Suprapubic skin (tissue), 4 donors: ENCODE measurements at regions not wholly inside any gene's neighbourhood (a gene's known extent, or its start where the extent isn't known, plus 50 kb on each side); places are given as distances from the start of the nearest gene placed in this dataset.
A peak's percentile ranks its signal among the peaks of the same experiment; 100 is the strongest.

Source experiments
- DNase-seq, 2 donors: peaks; one replicate each; pipeline ENCODE4 v3.0.0-alpha.2; 2019; ENCODE audit warnings: low spot score in 2 of 2
- H3K27ac ChIP-seq: fragments of 200-600 bp; sonication (generic); one replicate; pipeline ENCODE4 v1.5.1; 2019
- H3K27me3 ChIP-seq: fragments of 200-600 bp; sonication (generic); one replicate; pipeline ENCODE4 v1.5.1; 2019
- H3K36me3 ChIP-seq: fragments of 200-600 bp; sonication (generic); one replicate; pipeline ENCODE4 v1.5.1; 2019
- H3K4me1 ChIP-seq: fragments of 200-600 bp; sonication (generic); one replicate; pipeline ENCODE4 v1.5.1; 2019
- H3K4me3 ChIP-seq: fragments of 200-600 bp; sonication (generic); one replicate; pipeline ENCODE4 v1.5.1; 2019; ENCODE audit warnings: mild to moderate bottlenecking
- H3K9me3 ChIP-seq: fragments of 200-600 bp; sonication (generic); one replicate; pipeline ENCODE4 v1.5.1; 2019
- EP300 ChIP-seq: sonication (generic); formaldehyde crosslinking; IDR thresholded peaks from one replicate; pipeline ENCODE4 v1.6.1; 2017; ENCODE audit warnings: antibody characterized with exemption
- POLR2A ChIP-seq, 2 donors: fragments of 450-650 bp; IDR thresholded peaks; one replicate each; pipeline ENCODE4 v1.6.1; 2017; ENCODE audit warnings: antibody characterized with exemption in 2 of 2, mild to moderate bottlenecking in 2 of 2, moderate library complexity in 2 of 2
- POLR2AphosphoS5 ChIP-seq, 3 donors: sonication (generic); formaldehyde crosslinking; IDR thresholded peaks; one replicate each; pipeline ENCODE4 v1.6.1; 2017; ENCODE audit warnings: antibody characterized with exemption in 3 of 3
- WGBS: methylation state at CpG from one replicate; pipeline ENCODE4 v1.1.5; 2018; 5-methylcytosine and 5-hydroxymethylcytosine counted together
- TF ChIP-seq, protein P1 (sequence below), 2 donors: fragments of 200-600 bp in 1 of 2; fragments of 450-650 bp in 1 of 2; sonication (generic) in 1 of 2; IDR thresholded peaks; one replicate each; pipeline ENCODE4 v1.5.1; 2016 to 2019; ENCODE audit warnings: antibody characterized with exemption in 2 of 2, mild to moderate bottlenecking in 1 of 2, moderate library complexity in 1 of 2

DNA sequence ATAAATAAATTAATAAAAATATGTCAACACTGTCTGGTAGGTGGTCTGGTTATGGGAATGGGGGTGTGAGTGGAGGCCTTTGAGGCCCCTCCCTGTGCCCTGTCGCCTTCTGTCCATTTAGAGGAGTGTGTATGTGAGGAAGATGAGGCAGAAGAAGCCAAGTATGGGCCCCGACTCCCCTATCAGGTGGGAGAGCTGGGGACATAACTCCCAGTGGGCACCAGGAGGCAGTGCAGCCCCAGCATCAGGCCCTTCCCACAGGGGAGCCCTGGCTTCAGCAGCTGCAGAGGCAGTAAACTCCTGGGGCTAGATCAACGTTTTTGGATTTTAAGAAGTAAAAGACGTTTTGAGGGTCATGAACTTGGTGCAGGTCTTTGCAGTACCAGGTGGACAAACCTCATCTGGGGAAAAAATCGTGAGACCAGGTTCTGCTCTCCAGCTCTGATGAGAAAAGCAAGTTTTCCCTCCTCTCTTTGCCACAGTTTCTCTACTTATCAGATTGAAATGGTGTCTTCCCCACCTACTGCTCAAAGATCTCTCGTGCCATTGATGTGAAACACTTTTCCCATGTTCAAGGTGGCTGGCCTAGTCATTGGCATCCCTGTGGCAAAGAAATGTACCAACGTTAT is 167.8 kb upstream of the EEPD1 start:
- 17% methylated on average over 7 of the region's 7 CpGs for WGBS
- Histone ChIP-seq H3K27ac (no peak overlapping the region), H3K36me3 (no peaks in the 10 kb centered on the region), H3K4me1 (peaks cover 6% of the 10 kb centered on the region), H3K27me3 (no peaks in the 10 kb centered on the region), H3K4me3 (no peak overlapping the region), H3K9me3 (no peaks in the 10 kb centered on the region)
- TF ChIP-seq POLR2A (IDR thresholded peaks at IDR 0.05), result no peak
- no peak for TF ChIP-seq POLR2AphosphoS5 (IDR thresholded peaks at IDR 0.05)
- TF ChIP-seq, protein P1, sequence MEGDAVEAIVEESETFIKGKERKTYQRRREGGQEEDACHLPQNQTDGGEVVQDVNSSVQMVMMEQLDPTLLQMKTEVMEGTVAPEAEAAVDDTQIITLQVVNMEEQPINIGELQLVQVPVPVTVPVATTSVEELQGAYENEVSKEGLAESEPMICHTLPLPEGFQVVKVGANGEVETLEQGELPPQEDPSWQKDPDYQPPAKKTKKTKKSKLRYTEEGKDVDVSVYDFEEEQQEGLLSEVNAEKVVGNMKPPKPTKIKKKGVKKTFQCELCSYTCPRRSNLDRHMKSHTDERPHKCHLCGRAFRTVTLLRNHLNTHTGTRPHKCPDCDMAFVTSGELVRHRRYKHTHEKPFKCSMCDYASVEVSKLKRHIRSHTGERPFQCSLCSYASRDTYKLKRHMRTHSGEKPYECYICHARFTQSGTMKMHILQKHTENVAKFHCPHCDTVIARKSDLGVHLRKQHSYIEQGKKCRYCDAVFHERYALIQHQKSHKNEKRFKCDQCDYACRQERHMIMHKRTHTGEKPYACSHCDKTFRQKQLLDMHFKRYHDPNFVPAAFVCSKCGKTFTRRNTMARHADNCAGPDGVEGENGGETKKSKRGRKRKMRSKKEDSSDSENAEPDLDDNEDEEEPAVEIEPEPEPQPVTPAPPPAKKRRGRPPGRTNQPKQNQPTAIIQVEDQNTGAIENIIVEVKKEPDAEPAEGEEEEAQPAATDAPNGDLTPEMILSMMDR (IDR thresholded peaks at IDR 0.05), result peak; percentile 80 to 94
- DNase-seq, result peak; percentile 85 to 92

DNA sequence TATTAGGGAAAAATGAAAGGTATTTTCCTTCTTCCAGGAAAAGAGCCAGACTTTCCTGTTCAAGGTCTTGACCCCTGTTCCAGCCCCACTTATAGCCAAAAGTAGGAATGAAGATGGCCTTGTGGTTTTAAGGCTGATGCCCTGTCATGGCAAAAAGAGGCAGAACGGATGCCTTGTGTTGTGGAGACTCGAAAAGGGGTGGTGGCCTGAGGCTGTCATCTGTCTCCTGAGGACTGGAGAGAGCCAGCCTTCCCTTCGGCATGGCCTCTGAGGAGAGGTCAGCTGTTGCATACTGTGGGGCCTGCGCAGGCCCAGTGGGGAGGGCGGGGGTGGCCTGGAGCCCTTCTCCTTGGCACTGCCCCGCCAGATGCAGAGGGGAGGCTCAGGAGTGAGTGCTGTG is 166.0 kb upstream of the EEPD1 start:
- TF ChIP-seq, protein P1 (IDR thresholded peaks at IDR 0.05), result no peak
- TF ChIP-seq POLR2AphosphoS5 (IDR thresholded peaks at IDR 0.05) (no peak), EP300 (no peak), POLR2A (IDR thresholded peaks at IDR 0.05) (no peak)
- Histone ChIP-seq H3K4me1 (peaks cover 6% of the 10 kb centered on the region), H3K27ac (no peak overlapping the region), H3K27me3 (no peaks in the 10 kb centered on the region), H3K36me3 (no peaks in the 10 kb centered on the region), H3K9me3 (no peaks in the 10 kb centered on the region), H3K4me3 (no peak overlapping the region)
- DNase-seq, result no peak
- WGBS, result 89% methylated on average over 5 of the region's 6 CpGs

DNA sequence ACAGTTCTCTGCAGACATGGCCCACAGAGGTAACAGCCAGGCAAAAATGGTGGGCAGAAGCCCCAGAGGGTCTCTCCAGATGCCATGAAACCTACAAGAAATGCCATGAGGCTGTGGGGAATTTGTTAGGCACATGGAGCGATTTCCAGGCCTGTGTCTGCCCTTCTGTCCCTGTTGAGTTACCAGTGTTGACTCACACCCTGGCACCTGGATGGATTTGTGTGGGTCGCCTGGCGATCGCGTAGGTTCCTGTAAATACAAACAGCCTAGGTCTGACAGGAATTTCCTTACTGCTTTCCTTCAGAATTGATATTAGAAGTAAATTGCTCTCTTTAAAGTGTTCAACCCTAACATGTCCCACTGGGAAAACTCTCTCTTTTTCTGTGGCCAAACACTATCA is 164.9 kb upstream of the EEPD1 start:
- 65% methylated on average over 5 of the region's 5 CpGs for WGBS
- Histone ChIP-seq H3K36me3 (no peaks in the 10 kb centered on the region), H3K9me3 (no peaks in the 10 kb centered on the region), H3K27me3 (no peaks in the 10 kb centered on the region), H3K27ac (no peak overlapping the region), H3K4me1 (peaks cover 6% of the 10 kb centered on the region), H3K4me3 (no peak overlapping the region)
- no peak for DNase-seq
- TF ChIP-seq EP300, result no peak
- no peak for TF ChIP-seq POLR2A (IDR thresholded peaks at IDR 0.05)
- TF ChIP-seq POLR2AphosphoS5 (IDR thresholded peaks at IDR 0.05), result no peak
- TF ChIP-seq, protein P1 (IDR thresholded peaks at IDR 0.05), result no peak

DNA sequence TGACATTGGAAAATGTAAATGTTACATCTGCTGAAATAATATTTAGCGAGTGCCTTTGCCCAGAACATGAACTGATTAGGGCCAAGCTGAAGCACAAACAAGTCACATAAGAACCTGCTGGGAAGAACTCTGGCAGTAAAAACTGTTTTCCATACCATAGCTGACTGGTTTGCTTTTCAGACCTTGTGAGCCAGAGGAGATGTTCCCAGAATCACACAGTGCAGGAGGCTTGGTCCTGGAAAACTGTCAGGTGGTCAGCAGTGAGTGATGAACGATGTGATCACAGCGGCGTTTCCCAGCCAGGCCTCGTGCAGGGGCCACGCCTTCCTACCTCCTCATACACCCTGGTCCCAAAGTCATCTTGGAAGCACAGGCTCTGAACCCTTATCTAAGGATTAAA is 164.2 kb upstream of the EEPD1 start:
- no peak overlapping the region for H3K27ac ChIP-seq
- TF ChIP-seq, protein P1 (IDR thresholded peaks at IDR 0.05), result no peak
- no peak for TF ChIP-seq POLR2A (IDR thresholded peaks at IDR 0.05)
- TF ChIP-seq EP300, result no peak
- no peak for TF ChIP-seq POLR2AphosphoS5 (IDR thresholded peaks at IDR 0.05)

DNA sequence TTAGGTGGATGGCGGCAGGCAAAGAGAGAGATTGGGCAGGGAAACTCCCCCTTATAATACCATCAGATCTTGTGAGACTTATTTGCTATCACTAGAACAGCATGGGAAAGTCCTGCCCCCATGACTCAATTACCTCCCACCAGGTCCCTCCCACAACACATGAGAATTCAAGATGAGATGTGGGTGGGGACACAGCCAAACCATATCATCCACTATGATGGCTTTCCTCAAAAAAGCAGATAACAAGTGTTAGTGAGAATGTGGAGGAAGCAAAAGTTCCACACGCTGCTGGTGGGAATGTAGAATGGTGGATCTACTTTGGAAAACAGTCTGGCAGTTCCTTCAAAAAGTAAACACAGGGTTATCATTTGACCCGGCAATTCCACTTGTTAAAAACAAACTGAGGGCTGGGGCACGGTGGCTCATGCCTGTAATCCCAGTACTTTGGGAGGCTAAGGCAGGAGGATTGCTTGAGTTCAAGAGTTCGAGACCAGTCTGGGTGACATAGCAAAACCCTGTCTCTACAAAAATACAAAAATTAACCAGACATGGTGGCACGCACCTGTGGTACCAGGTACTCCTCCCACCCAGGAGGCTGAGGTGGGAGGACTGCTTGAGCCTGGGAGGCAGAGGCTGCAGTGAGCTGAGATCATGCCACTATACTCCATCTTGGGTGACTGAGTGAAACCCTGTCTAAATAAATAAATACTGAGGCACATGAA is 161.4 kb upstream of the EEPD1 start:
- TF ChIP-seq, protein P1 (IDR thresholded peaks at IDR 0.05), result no peak
- TF ChIP-seq EP300, result no peak
- no peak for TF ChIP-seq POLR2A (IDR thresholded peaks at IDR 0.05)
- TF ChIP-seq POLR2AphosphoS5 (IDR thresholded peaks at IDR 0.05), result no peak

More for the DNA sequence above, 164.2 kb upstream of the EEPD1 start:
- Histone ChIP-seq H3K4me1 (peaks cover 6% of the 10 kb centered on the region), H3K4me3 (no peak overlapping the region), H3K36me3 (no peaks in the 10 kb centered on the region), H3K9me3 (no peaks in the 10 kb centered on the region), H3K27me3 (no peaks in the 10 kb centered on the region)
- no peak for DNase-seq
- WGBS, result 84% methylated on average over 6 of the region's 6 CpGs

More for the DNA sequence above, 161.4 kb upstream of the EEPD1 start:
- H3K27me3 ChIP-seq, result no peaks in the 10 kb centered on the region
- H3K4me3 ChIP-seq, result no peak overlapping the region
- H3K9me3 ChIP-seq, result no peaks in the 10 kb centered on the region
- H3K4me1 ChIP-seq, result peaks cover 6% of the 10 kb centered on the region
- WGBS, result 90% methylated on average over 6 of the region's 6 CpGs
- no peak overlapping the region for H3K27ac ChIP-seq
- H3K36me3 ChIP-seq, result no peaks in the 10 kb centered on the region
- DNase-seq, result no peak
